DND-41 (cell line): ENCODE measurements at regions not wholly inside any gene's neighbourhood (a gene's known extent, or its start where the extent isn't known, plus 50 kb on each side); places are given as distances from the start of the nearest gene placed in this dataset.
"Not testable (repeated sequence)": the region's sequence is repeated elsewhere in the genome, so short reads cannot be mapped to it uniquely, and the experiment has no call there.

Source experiments
- EZH2 ChIP-seq: IDR thresholded peaks from 3 replicates; pipeline ENCODE4 v1.6.1; 2012; ENCODE audit warnings: borderline replicate concordance, low read depth, mild to moderate bottlenecking, moderate library complexity, low read length, inconsistent platforms; ENCODE audit not compliant: severe bottlenecking
- TF ChIP-seq, protein P1 (sequence below): IDR thresholded peaks from 2 replicates; pipeline ENCODE4 v1.5.1; 2012; ENCODE audit warnings: borderline replicate concordance, low read length, moderate library complexity, mild to moderate bottlenecking; ENCODE audit not compliant: poor library complexity, severe bottlenecking; ENCODE audit errors: extremely low read depth

GRCh38 chr16:18252943-18253342, 83.6 kb downstream of the NPIPA8 start:
- TF ChIP-seq, protein P1, sequence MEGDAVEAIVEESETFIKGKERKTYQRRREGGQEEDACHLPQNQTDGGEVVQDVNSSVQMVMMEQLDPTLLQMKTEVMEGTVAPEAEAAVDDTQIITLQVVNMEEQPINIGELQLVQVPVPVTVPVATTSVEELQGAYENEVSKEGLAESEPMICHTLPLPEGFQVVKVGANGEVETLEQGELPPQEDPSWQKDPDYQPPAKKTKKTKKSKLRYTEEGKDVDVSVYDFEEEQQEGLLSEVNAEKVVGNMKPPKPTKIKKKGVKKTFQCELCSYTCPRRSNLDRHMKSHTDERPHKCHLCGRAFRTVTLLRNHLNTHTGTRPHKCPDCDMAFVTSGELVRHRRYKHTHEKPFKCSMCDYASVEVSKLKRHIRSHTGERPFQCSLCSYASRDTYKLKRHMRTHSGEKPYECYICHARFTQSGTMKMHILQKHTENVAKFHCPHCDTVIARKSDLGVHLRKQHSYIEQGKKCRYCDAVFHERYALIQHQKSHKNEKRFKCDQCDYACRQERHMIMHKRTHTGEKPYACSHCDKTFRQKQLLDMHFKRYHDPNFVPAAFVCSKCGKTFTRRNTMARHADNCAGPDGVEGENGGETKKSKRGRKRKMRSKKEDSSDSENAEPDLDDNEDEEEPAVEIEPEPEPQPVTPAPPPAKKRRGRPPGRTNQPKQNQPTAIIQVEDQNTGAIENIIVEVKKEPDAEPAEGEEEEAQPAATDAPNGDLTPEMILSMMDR: not testable (repeated sequence)
- not testable (repeated sequence) for TF ChIP-seq EZH2
